NOMO-1 treated with DMSO at 0.1 percent for 48 hours (cell line): ENCODE measurements at regions not wholly inside any gene's neighbourhood (a gene's known extent, or its start where the extent isn't known, plus 50 kb on each side); places are given as distances from the start of the nearest gene placed in this dataset.

Experiments used
- DNase-seq: peaks from one replicate; lab custom pipeline; 2025; ENCODE audit not compliant: unreplicated experiment; lab: John Stamatoyannopoulos, UW

DNA sequence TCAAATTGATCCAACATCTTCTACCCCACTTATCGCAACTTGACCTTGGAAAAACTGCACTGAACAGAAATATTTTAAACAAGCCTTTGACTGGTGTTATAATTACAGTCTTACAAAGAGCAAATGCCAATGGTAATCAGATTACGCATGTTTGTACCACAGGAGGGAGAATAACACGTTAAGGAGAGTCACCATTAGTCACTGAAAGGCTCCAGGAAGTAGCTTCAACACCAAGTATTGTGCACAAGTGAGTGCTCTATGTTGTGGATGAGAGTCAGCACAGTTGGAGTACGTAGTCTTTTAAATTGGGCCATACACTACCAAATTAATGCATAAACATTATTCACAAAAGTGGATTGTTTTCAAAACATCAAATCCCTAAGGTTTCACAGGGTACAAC lies 1081.5 kb upstream of the TENM3 start:
- no peak for DNase-seq

DNA sequence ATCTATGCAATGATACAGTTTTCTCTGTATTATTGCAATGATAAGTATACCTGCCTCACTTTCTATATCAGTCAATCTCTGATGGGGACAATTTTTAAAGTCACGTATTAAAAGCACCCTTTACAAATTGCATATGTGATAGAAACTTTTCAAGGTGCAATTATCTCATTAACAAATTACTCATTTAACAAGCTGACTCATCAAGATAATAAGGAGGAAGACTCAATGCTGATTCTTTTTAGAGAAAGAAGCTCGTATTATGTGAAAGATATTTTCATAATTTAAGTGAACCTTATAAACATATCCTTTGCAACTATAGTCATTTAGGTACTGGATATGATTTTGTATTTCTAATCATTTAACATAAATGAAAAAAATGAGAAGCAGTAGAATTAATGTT lies 1080.9 kb upstream of the TENM3 start:
- no peak for DNase-seq

DNA sequence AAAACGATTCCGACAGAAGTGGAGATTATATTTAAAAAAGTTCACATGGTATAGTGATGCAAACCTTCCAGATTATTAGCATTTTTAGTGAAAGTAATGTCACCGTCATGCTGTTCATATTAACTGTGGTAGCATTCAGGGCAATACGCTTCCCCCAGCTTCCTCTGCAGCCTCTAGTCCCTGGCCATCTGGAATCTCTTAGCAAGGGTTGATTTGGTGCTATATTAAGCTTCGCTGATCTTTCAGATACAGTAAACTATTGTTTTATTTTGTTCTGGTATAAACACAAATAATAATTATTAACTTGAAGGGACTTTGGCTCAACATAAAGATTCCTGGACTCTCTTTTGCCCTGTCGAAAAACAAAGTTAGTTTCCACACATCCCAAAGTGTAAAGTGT lies 1080.5 kb upstream of the TENM3 start:
- no peak for DNase-seq

DNA sequence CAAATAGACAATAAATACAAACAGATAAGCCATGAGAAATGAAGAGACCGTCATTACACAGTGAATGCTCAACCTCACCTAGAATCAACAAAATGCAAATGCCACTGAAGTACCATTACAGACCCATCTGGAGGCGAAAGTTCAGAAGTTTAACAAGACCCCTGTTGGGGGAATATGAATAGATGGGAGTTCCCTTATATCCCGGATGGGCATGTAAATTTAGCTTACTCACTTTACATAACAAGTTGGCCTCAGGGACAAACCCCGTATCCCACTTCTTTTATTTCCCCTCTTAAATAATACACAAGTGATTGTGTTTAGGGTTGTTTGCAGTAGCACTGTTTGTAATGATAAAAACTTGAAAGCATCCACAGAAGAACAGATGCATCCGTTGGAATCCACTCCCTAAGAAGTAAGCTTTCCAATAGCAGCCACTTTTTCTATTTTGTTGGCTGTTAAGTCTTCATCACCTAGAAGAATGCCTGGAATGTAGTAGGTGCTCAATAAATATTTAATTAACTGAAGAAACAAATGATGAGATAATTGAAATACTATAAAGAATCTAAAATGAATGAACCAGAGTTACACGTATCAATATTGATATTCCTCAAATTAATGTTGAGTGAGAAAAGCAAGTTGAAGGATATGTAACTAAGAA lies 1076.3 kb upstream of the TENM3 start:
- no peak for DNase-seq

DNA sequence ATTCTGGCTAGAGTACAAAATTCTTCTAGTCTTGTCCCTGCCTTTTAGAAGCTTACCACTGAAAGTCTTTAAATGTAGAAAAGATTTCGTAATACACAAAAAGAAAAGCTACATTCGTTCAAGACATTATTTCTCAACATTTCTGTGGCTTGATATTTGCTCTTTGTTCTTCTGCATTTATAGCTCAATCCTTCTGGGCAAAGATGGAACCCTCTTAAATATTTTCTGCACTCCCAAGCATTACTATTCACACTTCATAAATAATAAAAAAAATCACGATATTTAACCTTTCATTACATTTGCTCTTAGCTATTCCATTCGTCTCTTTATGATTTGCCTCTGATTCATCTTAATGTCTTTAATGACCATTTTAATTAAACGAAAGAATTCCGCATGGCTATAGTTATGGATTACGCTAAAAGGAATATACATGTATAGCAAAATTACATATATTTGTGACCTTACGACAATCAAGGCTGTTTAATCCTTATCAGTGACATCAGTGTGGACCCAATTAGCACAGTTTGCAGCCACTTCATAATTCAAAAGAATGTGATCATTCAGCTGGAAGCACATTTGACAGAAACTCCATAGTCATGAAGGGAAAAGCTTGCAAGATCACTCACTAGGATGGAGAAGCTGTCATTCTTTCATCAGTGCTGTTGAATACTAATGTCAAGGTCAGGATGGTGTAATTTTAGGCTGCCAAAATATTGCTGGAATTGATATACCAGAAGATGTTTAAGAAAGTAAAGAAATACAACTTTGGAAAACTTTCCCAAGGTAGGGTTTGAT lies 1075.0 kb upstream of the TENM3 start:
- DNase-seq, result no peak

DNA sequence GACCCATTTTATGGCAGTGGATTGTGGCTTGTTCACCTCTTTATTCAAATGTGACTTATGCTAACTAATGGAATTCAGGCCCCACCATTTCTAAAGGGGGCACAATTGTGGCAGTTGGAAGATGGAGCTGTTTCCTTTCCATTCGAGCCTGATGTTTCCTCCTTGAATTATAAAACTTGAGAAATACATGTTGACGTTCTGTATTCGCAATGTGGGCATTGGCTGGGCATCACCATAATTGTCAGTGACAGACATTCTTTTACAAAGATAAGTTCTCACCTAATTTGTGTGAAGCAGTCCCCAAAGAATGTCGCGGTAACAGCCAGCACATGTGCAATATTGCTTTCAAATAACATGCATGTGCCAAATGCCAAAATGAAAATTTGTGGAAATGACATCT lies 1070.2 kb upstream of the TENM3 start:
- no peak for DNase-seq

DNA sequence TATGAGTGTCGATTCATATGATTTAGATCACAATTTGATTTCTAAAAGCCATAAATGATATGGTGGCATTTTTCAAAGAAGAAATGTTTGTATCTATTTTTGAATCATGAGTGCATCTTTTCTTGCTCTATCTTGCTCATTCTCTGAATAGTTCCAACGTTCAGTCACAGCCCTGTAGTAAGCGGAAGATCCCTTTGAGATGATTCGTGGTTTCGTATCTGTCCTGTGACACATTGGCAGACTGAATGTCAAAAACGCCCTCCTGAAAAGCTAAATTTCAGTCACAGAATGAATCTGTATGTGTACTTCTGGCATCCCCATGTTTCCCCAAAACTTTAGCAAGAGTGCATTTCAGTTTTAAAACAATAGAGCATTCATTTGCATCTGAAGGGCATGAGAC lies 1066.9 kb upstream of the TENM3 start:
- no peak for DNase-seq

DNA sequence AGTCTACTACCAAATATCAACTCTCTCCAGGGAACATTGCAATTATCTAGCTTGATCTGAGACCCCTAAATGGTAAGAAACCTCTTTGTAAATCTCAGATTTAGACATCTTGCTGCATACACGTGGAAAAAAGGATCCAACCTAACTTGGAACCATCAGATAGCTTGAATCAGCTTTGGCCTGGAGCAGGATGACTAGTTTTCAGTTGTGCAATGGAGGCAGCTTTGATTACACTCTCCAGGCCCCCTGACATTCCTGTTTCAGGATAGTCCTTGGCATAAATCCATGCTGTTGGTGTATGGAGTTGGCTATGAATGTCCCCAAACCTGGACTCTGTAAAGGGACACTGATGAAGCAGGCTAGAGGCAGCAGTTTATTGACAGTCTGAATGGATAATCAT lies 1061.9 kb upstream of the TENM3 start:
- no peak for DNase-seq

DNA sequence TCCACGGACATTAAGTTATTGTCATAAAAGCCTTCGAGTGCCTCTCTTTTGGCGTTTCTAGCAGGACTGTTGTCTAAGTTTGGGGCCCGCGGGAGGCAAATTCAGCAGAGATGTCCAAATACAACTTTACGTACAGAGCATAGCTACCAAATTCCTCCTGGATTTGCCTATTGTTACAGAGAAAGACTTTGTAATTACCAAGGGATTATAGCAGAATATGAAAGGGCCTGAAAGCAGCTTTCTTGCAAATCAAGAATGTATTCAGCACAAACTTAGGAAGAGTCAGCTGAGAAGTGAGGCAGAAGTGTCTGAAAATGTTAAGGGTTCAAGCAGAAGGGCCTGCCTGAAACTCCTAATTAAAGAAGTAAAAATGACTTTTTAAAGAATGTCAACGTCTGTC lies 1053.5 kb upstream of the TENM3 start:
- no peak for DNase-seq

DNA sequence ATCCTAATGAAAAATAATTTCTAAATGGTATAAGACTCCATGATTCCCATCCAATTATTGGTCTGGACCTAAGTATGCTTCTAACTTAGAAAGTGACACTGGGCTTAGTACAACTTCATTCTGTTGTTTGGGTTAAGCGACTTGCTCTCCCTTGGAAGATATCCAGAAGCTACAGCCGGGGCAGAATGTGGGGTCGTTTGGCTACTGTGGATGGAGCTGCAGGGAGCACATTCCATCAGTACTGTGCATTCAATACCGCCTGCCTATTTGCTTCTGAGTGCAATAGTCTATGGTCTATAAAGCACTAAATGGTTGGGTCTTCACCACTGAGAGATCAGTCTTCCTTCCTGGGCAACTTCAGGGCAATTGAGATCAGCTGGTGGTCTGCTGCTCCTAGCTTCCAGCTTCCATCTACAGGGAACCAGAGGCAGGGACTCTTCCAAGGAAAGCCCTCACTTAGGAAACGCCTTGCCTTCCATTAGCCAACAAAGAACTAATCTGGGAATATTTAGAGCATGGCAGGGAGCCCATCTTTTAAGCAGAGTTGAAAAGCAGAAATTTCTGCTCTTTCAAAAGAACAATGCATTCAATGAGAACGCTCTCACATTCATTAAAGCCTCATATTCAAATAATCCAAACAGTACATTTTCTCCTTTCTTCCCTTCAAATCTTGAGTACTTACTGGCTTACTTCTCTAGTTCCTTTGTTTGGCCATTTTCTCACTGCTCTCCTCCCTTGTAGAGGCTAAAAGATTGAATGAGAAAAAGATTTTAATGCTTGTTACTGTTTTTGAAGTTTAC lies 1049.9 kb upstream of the TENM3 start:
- no peak for DNase-seq

DNA sequence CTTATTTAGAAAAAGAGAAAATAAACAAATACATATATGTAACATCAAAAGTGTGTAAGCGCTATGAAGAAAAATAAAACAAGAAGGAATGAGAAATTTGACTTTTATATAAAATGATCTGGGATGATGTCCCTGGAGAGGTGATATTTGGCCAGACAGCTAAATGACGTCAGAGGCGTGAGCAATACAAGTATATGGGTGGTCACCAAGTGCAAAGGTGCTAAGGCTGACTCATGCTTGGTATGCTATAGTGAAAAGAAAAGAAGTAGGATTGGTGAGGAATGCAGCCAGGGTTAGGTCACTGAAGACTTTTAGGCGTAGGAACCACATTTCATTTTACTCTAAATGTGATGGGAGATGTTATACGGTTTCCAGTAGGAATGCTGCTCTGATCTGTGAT lies 1049.1 kb upstream of the TENM3 start:
- no peak for DNase-seq

DNA sequence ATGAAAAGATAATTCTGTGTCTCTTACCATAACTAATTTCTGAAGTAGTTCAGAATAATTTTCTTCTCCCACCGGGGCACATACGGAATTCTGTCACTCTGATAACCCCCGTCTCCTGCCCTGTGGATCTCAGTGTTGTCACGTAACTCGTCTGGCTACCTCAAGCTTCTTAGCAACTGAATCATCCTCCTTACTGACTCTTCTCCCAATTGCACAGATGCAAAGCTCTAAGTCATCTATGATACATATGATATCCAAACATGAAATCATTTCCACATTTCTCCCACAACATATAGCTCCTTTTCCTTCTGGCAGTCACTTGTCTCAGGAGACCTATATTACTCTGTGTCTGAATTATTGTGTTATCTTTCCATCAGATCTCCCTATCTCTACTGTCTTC lies 1043.1 kb upstream of the TENM3 start:
- DNase-seq, result no peak

DNA sequence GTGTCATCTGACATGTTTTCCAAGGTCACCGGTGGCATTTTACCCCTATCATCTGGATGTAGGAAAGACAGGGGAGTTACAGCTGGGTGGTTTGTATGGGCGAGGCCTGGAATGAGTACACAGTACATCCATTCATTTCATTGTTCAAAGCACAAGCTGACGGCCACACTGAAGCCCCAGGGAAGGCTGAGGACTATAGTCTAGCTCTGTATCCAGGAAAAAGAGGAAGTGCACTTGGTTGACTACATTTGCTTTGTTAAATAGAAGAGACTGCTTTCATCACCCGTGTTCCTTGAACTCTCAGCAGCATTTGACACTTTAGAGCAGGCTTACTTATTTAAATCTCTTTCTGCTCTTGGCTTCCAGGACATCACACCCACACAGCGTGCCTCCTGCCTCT lies 1041.0 kb upstream of the TENM3 start:
- no peak for DNase-seq

DNA sequence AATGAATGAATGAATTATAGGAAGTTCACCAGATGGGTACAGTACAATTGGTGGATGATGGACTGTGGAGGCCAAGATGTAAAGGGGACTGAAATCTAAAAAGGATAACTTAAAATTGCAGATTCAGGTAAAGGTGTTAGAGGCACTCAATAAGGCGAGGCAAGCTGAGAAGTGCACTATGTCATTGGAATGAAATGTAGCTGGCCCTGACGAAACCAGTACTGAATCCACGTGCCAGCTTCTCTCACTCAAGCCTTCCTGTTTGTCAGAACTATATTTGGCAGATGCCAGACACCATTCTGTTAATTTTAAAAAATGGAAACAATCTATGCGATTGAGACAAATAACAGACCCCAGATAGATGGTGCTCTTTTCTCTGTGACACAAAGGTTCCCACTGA lies 1039.1 kb upstream of the TENM3 start:
- no peak for DNase-seq

DNA sequence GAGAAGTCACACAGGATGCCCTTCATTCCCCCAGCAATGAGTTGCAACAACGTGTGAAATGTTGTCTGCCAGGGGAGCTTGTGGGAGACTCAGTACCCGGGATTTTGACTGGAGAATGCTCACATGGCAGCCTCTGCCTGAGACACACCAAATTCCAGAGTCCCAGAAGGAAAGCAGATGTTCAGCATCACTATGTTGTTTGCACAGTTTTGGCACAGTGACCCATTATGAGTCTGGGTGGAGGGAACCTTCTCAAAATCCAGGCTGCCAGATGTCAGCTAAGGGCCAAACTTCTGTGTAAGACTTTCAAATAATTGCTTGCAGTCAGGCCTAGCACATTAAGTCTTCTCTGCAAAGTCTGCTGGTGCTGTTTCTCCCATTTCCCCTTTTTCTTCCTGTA lies 1029.7 kb upstream of the TENM3 start:
- no peak for DNase-seq

DNA sequence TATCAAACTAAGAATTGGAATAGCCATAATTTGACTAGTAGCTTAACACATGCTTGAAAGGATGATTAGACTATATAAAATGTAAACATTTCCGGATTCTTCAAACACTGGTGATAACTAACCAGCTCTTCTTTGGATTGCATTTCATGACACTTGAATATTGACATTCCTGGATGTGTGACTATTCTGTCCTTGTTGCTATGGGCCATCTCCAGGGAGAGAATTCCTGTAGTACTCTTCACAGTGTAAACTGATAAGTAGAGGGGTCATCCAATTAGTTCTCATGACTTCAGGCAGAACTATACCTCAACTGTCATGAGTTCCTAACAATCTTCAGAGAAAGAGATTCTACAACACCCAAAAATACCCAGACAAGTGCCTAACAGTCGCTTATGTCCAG lies 1026.7 kb upstream of the TENM3 start:
- no peak for DNase-seq

DNA sequence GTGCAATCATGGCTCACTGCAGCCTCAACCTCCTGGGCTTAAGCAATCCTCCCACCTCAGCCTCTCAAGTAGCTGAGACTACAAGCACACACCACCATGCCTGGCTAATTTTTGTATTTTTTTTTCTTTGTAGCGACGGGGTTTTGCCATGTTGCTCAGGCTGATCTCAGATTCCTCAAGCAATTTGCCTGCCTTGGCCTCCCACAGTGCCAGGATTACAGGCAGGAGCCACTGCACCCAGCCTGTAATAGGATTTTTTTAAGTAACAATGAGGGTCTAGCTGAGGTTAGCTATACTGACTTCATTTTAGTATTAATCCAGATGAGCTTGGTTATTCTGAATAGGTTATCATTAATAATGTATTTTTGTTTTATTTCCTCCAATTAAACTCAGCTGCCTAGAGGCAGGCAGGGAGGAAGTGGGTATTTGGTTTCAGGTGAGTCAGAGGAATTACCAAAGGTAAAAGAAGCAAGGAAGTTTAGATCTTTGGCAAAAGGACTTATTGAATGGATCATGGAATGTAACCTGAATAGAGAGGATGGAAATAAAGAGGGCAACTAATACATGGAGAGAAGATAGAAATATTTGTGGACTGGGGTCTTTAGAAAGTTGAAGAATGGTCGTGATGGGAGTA lies 1023.3 kb upstream of the TENM3 start:
- no peak for DNase-seq

DNA sequence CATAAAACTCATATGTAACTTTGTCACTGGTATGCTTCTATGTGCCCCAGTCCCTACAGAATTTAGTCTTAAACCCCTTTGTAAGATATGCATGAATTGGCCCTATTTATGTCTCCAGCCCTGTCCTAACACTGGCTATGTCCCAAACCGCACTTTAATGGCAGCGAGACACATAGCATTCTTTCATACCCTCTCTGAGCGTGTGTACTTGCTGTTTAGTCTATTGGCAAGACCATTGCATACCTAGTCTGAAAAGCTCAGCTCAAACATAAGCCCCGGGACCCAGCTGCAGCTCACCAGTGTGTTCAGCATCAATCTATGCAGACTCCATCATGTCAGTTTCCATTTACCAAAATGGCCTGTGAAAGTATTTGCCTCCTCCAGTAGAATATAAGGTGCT lies 1018.4 kb upstream of the TENM3 start:
- no peak for DNase-seq

DNA sequence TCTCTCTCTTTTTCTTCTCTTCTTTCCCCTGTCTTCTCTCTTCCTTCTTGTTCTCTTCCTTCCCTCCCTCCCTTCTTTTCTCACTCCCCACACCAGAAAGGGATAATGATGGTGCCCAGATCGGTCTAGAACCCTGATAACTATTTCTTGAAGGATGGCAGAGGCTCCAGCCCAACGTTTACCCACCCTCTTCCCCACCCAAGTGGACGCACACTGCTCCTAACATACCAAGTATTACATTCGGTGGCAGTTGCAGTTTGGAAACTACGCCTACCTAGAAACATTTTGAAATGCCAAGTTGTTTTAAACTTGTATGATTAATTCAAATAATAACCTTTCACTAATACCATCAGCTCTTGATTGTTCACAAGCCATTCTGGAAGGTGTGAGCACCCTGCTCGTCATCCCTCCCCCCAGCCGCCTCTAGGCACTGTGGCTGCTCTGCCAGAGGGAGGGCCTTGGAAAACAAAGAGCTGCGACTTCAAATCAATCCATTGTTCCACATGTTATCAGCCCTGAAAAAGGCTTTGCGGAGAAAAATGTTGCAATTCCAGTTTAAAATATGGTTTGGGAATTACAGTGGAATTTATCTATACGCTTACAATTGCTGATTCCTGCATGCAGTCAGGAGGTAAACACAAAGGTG lies 1017.5 kb upstream of the TENM3 start:
- no peak for DNase-seq

DNA sequence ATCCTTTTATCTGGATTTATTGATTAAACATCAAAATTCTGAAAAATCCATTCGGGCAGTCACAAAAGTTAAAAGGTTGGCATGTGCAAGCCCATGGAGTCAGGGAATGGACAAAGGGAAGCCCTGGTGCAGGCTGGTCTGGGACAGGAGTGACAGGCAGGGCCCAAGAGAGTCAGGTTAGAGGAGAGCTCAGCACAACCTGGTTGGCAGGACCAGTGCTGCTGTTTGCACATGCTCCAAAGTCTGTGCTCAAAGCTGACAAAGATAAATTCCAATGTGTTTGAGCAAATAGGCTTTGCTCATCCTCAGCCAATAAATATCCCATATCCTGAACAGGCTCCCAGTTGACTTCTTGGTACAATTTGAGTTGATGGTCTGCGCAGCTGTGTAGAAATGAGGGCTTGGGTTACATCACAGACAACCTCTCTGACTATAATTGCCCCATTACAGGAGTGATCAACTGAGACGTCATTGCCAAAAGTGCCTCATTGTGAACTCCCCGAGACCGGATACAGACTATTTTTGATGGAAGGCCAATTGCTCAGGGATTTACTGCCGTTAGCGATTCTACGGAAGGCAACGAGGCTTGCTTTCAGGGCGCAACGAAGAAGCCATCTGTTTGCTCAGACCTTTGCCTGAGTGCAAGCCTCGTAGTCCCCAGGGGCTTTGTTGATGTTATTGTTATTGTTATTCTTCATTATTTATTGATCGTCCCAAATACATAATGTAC lies 1008.1 kb upstream of the TENM3 start:
- no peak for DNase-seq

DNA sequence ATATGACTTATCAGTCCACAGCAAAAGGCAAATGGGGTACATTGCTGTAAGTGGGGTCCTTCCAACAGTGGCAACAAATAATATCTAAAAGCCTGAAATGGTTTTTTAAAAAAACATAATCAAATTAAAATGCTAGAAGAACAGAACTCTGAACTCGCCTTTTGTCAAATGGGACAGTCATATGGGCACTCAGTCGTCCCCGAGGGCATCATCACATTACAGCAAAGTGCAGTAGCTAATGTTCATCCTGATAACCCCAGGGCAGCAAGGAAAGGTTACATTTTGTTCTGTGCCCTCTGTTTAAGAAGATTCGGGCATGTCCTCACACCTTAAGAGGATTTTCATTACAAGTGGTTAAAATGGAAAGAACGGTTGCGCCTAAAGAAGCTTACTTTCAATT lies 997.9 kb upstream of the TENM3 start:
- DNase-seq, result no peak
